Mesodermal cell (in vitro differentiated cells): ENCODE measurements at regions not wholly inside any gene's neighbourhood (a gene's known extent, or its start where the extent isn't known, plus 50 kb on each side); places are given as distances from the start of the nearest gene placed in this dataset.

Source experiments
- H3K27ac ChIP-seq: 2 replicates; pipeline ENCODE4 v1.7.0; 2013; ENCODE audit warnings: mild to moderate bottlenecking, low read depth, low read length, moderate library complexity; ENCODE audit not compliant: severe bottlenecking
- H3K36me3 ChIP-seq: 2 replicates; pipeline ENCODE4 v1.7.1; 2013; ENCODE audit warnings: mild to moderate bottlenecking, low read length, moderate library complexity; ENCODE audit not compliant: control insufficient read depth, insufficient read depth
- H3K4me1 ChIP-seq: one replicate; pipeline ENCODE4 v1.7.1; 2013; ENCODE audit warnings: mild to moderate bottlenecking, low read length; ENCODE audit not compliant: insufficient read depth, control insufficient read depth, poor library complexity, severe bottlenecking
- H3K4me3 ChIP-seq: 2 replicates; pipeline ENCODE4 v1.7.0; 2013; ENCODE audit warnings: low read length, control low read depth, mild to moderate bottlenecking; ENCODE audit not compliant: insufficient read depth, poor library complexity, severe bottlenecking; ENCODE audit errors: extremely low read depth
- H3K9me3 ChIP-seq: 2 replicates; pipeline ENCODE4 v1.7.1; 2013; ENCODE audit warnings: mild to moderate bottlenecking, low read length, moderate library complexity; ENCODE audit not compliant: control insufficient read depth
- WGBS, 2 experiments: methylation state at CpG; one replicate each; pipeline ENCODE4 v1.1.5; 2013; ENCODE audit warnings: missing lambda C conversion rate in 2 of 2; ENCODE audit not compliant: insufficient coverage in 2 of 2; 5-methylcytosine and 5-hydroxymethylcytosine counted together

GRCh38 chr19:5215431-5215830, 125.2 kb downstream of the PTPRS start:
- WGBS, 2 experiments, result 97 to 100% methylated on average over 6 to 14 of the region's 18 CpGs
- peaks cover 100% of the 10 kb centered on the region for H3K36me3 ChIP-seq
- no peaks in the 10 kb centered on the region for H3K9me3 ChIP-seq
- no peaks in the 10 kb centered on the region for H3K4me1 ChIP-seq
- no peak overlapping the region for H3K27ac ChIP-seq
- H3K4me3 ChIP-seq, result no peak overlapping the region

GRCh38 chr19:5214902-5215301, 125.7 kb downstream of the PTPRS start:
- peaks cover 99% of the 10 kb centered on the region for H3K36me3 ChIP-seq
- H3K4me1 ChIP-seq, result no peaks in the 10 kb centered on the region
- WGBS, 2 experiments, result 96 to 98% methylated on average over 6 of the region's 6 CpGs
- H3K27ac ChIP-seq, result no peak overlapping the region
- no peaks in the 10 kb centered on the region for H3K9me3 ChIP-seq
- no peak overlapping the region for H3K4me3 ChIP-seq

GRCh38 chr19:5214371-5214770, 126.2 kb downstream of the PTPRS start:
- WGBS, 2 experiments, result 94 to 99% methylated on average over 23 of the region's 23 CpGs
- Histone ChIP-seq H3K4me1 (no peaks in the 10 kb centered on the region), H3K27ac (no peak overlapping the region), H3K4me3 (no peak overlapping the region), H3K9me3 (no peaks in the 10 kb centered on the region), H3K36me3 (peaks cover 99% of the 10 kb centered on the region)

DNA sequence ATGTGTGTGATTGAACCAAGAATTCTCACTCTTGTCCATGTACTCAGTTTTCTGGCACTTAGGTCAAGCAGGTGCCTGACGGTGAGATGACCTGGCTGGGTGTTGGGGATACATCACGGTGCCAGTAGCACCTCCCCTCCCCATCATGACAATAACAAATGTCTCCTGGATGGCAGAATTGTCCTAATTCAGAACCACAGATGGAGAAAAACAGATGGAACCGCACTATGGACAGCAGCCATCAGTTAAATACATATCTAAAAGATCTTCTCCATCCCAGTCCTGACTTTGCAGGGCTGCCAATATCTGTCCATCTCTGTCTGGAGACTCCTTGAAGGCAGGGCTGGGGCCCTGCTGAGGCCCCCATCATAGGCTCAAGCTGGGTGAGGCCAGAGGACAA, 126.9 kb downstream of the PTPRS start:
- 80 to 92% methylated on average over 1 to 2 of the region's 3 CpGs for WGBS, 2 experiments
- H3K27ac ChIP-seq, result no peak overlapping the region
- H3K4me3 ChIP-seq, result no peak overlapping the region
- H3K36me3 ChIP-seq, result peaks cover 99% of the 10 kb centered on the region
- H3K4me1 ChIP-seq, result no peaks in the 10 kb centered on the region
- no peaks in the 10 kb centered on the region for H3K9me3 ChIP-seq

DNA sequence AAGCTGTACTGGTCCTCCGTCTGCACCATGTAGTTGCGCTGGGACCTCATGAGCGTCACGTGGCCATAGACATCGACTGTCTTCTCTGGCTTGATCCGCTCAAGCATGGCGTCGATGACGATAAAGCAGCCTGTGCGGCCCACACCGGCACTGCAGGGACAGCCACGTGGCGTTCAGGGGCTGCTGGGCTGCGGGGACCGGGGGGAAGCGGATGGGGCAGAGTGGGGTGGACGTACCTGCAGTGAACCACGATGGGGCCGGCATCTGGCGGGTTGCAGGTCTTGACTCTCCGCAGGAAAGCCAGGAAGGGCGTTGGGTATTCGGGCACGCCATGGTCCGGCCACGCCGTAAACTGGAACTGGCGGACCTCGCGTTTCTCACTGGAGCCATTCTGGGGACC, 128.5 kb downstream of the PTPRS start:
- peaks cover 99% of the 10 kb centered on the region for H3K36me3 ChIP-seq
- no peaks in the 10 kb centered on the region for H3K4me1 ChIP-seq
- H3K9me3 ChIP-seq, result no peaks in the 10 kb centered on the region
- no peak overlapping the region for H3K27ac ChIP-seq
- no peak overlapping the region for H3K4me3 ChIP-seq
- 91 to 94% methylated on average over 24 to 30 of the region's 30 CpGs for WGBS, 2 experiments

- no peaks in the 10 kb centered on the region for H3K4me1 ChIP-seq
- no peak overlapping the region for H3K4me3 ChIP-seq
- no peak overlapping the region for H3K27ac ChIP-seq
- peaks cover 99% of the 10 kb centered on the region for H3K36me3 ChIP-seq
- no peaks in the 10 kb centered on the region for H3K9me3 ChIP-seq
- 89 to 96% methylated on average over 7 of the region's 9 CpGs for WGBS, 2 experiments
Observed at GRCh38 chr19:5211217-5211822, 129.3 kb downstream of the PTPRS start.

GRCh38 chr19:5210556-5210955, 130.1 kb downstream of the PTPRS start:
- Histone ChIP-seq H3K27ac (no peak overlapping the region), H3K36me3 (peaks cover 92% of the 10 kb centered on the region), H3K9me3 (no peaks in the 10 kb centered on the region), H3K4me1 (no peaks in the 10 kb centered on the region), H3K4me3 (no peak overlapping the region)
- WGBS, 2 experiments, result 94 to 95% methylated on average over 20 to 22 of the region's 23 CpGs

DNA sequence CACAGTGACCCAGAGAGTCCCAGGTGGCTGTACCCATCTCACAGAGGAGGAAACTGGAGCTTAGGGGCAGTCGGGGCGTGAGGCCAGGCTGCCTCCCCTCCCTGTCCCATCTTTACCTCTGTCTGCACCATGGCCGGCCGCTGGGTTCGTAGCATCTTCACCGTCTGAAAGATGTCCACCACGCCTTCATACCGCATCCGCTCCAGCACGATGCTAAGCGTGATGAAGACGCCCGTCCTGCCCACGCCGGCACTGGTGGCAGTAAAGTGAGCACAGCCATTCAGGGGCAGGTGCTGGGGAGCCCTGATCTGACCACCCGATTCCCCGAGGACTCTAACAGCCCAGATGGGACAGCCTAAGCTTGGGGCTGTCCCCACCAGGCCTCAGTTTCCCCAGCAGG, 132.8 kb downstream of the PTPRS start:
- no peaks in the 10 kb centered on the region for H3K4me1 ChIP-seq
- H3K4me3 ChIP-seq, result no peak overlapping the region
- H3K9me3 ChIP-seq, result no peaks in the 10 kb centered on the region
- H3K36me3 ChIP-seq, result peaks cover 82% of the 10 kb centered on the region
- 98% methylated on average over 13 to 17 of the region's 17 CpGs for WGBS, 2 experiments
- no peak overlapping the region for H3K27ac ChIP-seq

GRCh38 chr19:5206751-5207075, 133.9 kb downstream of the PTPRS start:
- no peak overlapping the region for H3K4me3 ChIP-seq
- peaks cover 9% of the 10 kb centered on the region for H3K9me3 ChIP-seq
- H3K4me1 ChIP-seq, result no peaks in the 10 kb centered on the region
- H3K27ac ChIP-seq, result no peak overlapping the region
- 92 to 93% methylated on average over 11 of the region's 11 CpGs for WGBS, 2 experiments
- H3K36me3 ChIP-seq, result peaks cover 71% of the 10 kb centered on the region

GRCh38 chr19:5205937-5206750, 134.5 kb downstream of the PTPRS start:
- Histone ChIP-seq H3K27ac (no peak overlapping the region), H3K4me3 (no peak overlapping the region), H3K36me3 (peaks cover 65% of the 10 kb centered on the region), H3K9me3 (peaks cover 11% of the 10 kb centered on the region), H3K4me1 (no peaks in the 10 kb centered on the region)
- WGBS, 2 experiments, result 96% methylated on average over 17 to 21 of the region's 29 CpGs

DNA sequence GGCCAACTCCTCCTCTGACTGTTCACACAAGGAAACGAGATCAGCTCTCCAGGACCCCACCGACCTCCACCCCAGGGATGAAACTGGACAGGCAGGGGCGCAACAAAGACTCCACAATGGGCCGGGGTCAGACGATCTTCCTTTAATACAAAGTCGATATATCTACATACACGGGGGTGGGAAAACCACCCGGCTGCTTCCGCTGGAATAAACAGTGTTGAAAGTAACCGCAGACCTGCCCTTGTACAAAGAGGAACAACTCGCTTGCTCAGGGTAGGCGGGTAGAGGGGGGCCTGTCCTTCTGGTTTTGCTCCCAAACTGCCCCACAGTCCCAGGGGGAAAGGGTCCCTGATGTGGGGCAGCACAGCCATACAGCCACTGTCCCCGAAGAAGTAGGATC, 135.2 kb downstream of the PTPRS start:
- WGBS, 2 experiments, result 97 to 98% methylated on average over 10 to 12 of the region's 13 CpGs
- no peaks in the 10 kb centered on the region for H3K4me1 ChIP-seq
- H3K9me3 ChIP-seq, result peaks cover 11% of the 10 kb centered on the region
- peaks cover 57% of the 10 kb centered on the region for H3K36me3 ChIP-seq
- no peak overlapping the region for H3K27ac ChIP-seq
- no peak overlapping the region for H3K4me3 ChIP-seq
